Uterus (tissue), 2 donors: ENCODE measurements at regions not wholly inside any gene's neighbourhood (a gene's known extent, or its start where the extent isn't known, plus 50 kb on each side); places are given as distances from the start of the nearest gene placed in this dataset.

Experiments
- POLR2A ChIP-seq, 2 donors: fragments of 450-650 bp; IDR thresholded peaks; one replicate each; pipeline ENCODE4 v1.6.1; 2016; ENCODE audit warnings: antibody characterized with exemption in 2 of 2, mild to moderate bottlenecking in 1 of 2, moderate library complexity in 1 of 2
- TF ChIP-seq, protein P1 (sequence below), 4 experiments: fragments of 200-600 bp in 2 of 4; fragments of 450-650 bp in 2 of 4; sonication (generic) in 2 of 4; IDR thresholded peaks; one replicate each; pipeline ENCODE4 v1.5.1; 2016 to 2019; ENCODE audit warnings: antibody characterized with exemption in 4 of 4, mild to moderate bottlenecking in 2 of 4, moderate library complexity in 1 of 4

DNA sequence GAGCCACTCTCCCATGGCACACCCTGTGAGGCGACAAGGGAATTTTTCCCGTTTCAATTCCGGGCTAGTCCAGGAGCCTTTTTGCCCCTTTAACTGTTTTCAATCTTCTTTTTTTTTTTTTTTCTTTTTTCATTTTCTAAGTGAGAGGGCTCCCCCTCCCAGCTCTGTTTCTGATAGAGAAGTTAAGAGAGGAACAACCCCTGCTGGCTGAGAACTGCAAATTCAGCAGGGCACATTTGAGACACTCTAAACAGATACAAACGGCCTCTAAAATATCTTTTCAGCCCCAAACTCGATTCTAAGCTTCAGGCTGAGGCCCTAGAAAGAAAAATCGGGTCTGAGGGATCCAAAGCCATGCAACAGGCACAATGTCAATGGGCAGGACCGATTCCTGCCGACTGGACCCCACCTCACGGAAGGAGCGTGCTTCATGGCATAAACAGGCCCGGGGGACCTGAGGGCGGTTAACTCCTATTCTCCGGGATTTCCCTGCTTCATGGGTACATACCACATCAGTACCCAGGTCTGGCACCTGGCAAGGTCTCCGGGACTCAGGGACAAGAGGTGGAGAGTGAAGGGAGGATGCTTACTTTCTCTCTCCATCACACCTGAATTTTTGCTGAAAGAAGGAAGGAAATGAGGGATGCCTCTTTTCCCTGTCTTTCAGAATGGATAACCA lies 627.5 kb downstream of the BUD13 start:
- TF ChIP-seq, protein P1, sequence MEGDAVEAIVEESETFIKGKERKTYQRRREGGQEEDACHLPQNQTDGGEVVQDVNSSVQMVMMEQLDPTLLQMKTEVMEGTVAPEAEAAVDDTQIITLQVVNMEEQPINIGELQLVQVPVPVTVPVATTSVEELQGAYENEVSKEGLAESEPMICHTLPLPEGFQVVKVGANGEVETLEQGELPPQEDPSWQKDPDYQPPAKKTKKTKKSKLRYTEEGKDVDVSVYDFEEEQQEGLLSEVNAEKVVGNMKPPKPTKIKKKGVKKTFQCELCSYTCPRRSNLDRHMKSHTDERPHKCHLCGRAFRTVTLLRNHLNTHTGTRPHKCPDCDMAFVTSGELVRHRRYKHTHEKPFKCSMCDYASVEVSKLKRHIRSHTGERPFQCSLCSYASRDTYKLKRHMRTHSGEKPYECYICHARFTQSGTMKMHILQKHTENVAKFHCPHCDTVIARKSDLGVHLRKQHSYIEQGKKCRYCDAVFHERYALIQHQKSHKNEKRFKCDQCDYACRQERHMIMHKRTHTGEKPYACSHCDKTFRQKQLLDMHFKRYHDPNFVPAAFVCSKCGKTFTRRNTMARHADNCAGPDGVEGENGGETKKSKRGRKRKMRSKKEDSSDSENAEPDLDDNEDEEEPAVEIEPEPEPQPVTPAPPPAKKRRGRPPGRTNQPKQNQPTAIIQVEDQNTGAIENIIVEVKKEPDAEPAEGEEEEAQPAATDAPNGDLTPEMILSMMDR (IDR thresholded peaks at IDR 0.05), result no peak
- TF ChIP-seq POLR2A (IDR thresholded peaks at IDR 0.05), result no peak
